WTC11 (cell line): ENCODE measurements at regions not wholly inside any gene's neighbourhood (a gene's known extent, or its start where the extent isn't known, plus 50 kb on each side); places are given as distances from the start of the nearest gene placed in this dataset.

Source experiments
- CREB1 ChIP-seq: sonication (generic); formaldehyde crosslinking; IDR thresholded peaks from 2 replicates; pipeline ENCODE4 v1.8.0; 2023; ENCODE audit warnings: mild to moderate bottlenecking, missing genetic modification reagents
- CTCF ChIP-seq: fragments of 200-600 bp; IDR thresholded peaks from 2 replicates; pipeline ENCODE4 v1.8.0; 2022; ENCODE audit warnings: antibody characterized with exemption
- FOXK1 ChIP-seq: sonication (generic); formaldehyde crosslinking; IDR thresholded peaks from 2 replicates; pipeline ENCODE4 v1.8.0; 2022; ENCODE audit warnings: mild to moderate bottlenecking, moderate library complexity, missing genetic modification reagents
- FOXP1 ChIP-seq: sonication (generic); formaldehyde crosslinking; IDR thresholded peaks from 2 replicates; pipeline ENCODE4 v1.8.0; 2022; ENCODE audit warnings: missing genetic modification reagents, mild to moderate bottlenecking, moderate library complexity, borderline replicate concordance
- GTF2I ChIP-seq: fragments of 250-450 bp; sonication (Bioruptor Pico); conservative IDR thresholded peaks from 2 replicates; pipeline ENCODE4 v1.4.0; 2021; ENCODE audit warnings: mild to moderate bottlenecking
- HMGXB4 ChIP-seq: sonication (generic); formaldehyde crosslinking; IDR thresholded peaks from 2 replicates; pipeline ENCODE4 v1.8.1; 2023; ENCODE audit warnings: mild to moderate bottlenecking, moderate library complexity, missing genetic modification reagents
- IRF1 ChIP-seq: sonication (generic); formaldehyde crosslinking; IDR thresholded peaks from 2 replicates; pipeline ENCODE4 v1.8.0; 2023; ENCODE audit warnings: missing genetic modification reagents
- SMAD3 ChIP-seq: sonication (generic); formaldehyde crosslinking; IDR thresholded peaks from 2 replicates; pipeline ENCODE4 v1.8.0; 2022; ENCODE audit warnings: missing genetic modification reagents, mild to moderate bottlenecking, borderline replicate concordance
- TEAD4 ChIP-seq: sonication (generic); formaldehyde crosslinking; IDR thresholded peaks from 2 replicates; pipeline ENCODE4 v1.8.0; 2022; ENCODE audit warnings: mild to moderate bottlenecking, missing genetic modification reagents
- USF2 ChIP-seq: sonication (generic); formaldehyde crosslinking; IDR thresholded peaks from 2 replicates; pipeline ENCODE4 v1.8.1; 2023; ENCODE audit warnings: mild to moderate bottlenecking, missing genetic modification reagents, moderate library complexity

- TF ChIP-seq FOXP1 (CRISPR knock-in tag): no peak
- TF ChIP-seq HMGXB4 (CRISPR knock-in tag): no peak
- no peak for TF ChIP-seq CTCF
- no peak for TF ChIP-seq USF2
- no peak for TF ChIP-seq GTF2I (CRISPR knock-in tag)
- no peak for TF ChIP-seq IRF1 (CRISPR knock-in tag)
- no peak for TF ChIP-seq SMAD3
- TF ChIP-seq CREB1 (CRISPR knock-in tag): no peak
- TF ChIP-seq TEAD4 (CRISPR knock-in tag): no peak
- TF ChIP-seq FOXK1 (CRISPR knock-in tag): no peak
These were observed 631.5 kb downstream of the PCDH7 start for GRCh38 chr4:31351695-31352094.
